ENCODE measurements at regions not wholly inside any gene's neighbourhood (a gene's known extent, or its start where the extent isn't known, plus 50 kb on each side); places are given as distances from the start of the nearest gene placed in this dataset.

DNA sequence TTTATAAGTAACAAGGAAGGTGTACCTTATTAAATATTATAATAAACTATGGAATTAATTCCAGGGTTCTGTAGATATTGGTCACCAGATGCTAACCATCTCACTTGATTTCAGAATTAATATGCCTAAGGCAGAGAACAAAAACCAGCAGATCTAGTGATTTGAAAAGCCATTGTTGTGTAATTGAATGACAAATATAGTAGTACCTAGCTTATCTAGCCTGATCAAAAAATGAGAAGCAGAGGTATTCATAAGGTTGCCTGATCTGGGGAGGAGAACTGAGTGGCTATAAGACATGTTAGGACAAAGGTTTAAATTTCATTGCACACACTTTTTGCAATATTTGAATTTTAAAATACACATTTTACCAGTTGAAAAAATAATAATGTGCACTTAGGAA lies 132.0 kb upstream of the UBE2E3 start:
- CTCF ChIA-PET, result no interaction called here
- POLR2A ChIA-PET, result interaction anchor here (0.6 kb wide), 1 partner anchor 131 kb away, joined by 3 read pairs; no protein-coding TSS in a partner anchor
- DNase-seq (ENCODE audit: low read depth, low spot score), result no peak
- no peak overlapping the region for H3K4me3 ChIP-seq (ENCODE audit: low read depth, low read length)
- TF ChIP-seq, protein P1, sequence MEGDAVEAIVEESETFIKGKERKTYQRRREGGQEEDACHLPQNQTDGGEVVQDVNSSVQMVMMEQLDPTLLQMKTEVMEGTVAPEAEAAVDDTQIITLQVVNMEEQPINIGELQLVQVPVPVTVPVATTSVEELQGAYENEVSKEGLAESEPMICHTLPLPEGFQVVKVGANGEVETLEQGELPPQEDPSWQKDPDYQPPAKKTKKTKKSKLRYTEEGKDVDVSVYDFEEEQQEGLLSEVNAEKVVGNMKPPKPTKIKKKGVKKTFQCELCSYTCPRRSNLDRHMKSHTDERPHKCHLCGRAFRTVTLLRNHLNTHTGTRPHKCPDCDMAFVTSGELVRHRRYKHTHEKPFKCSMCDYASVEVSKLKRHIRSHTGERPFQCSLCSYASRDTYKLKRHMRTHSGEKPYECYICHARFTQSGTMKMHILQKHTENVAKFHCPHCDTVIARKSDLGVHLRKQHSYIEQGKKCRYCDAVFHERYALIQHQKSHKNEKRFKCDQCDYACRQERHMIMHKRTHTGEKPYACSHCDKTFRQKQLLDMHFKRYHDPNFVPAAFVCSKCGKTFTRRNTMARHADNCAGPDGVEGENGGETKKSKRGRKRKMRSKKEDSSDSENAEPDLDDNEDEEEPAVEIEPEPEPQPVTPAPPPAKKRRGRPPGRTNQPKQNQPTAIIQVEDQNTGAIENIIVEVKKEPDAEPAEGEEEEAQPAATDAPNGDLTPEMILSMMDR (IDR thresholded peaks at IDR 0.05; ENCODE audit: insufficient read depth, low read length, missing control alignments), result no peak

DNA sequence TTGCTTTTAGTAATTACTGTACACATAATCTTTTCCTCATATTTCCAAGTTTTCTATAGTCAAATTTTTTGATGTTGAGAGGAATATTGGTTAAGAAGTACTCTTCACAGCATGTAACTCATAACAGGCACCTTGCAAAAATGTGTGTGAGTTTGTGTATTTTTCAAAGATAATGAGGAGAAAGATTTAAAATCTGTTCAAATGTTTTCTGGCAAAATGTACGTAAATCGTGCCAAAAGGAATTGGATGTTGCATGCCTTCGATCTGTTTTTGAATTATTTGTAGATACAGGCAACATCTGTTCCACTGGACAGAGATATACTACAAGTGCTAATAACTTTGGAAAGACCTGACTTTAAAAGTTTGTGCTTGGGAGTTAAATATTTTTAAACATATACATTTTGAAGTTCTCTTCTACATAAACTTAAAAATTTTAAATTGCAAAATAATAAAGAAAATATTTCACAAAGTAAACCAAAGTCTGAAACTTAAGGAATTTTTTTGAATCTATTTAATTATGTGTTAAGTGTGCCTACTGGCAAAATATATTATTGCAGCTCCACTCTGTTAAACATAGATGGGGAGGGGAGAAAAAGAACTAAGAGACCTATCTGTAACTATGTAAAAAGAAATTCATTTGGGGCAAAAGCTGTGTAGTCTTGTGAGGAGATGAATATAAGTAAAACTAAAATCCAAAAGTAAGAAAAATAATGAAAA lies 133.5 kb upstream of the UBE2E3 start:
- POLR2A ChIA-PET, result no interaction called here
- CTCF ChIA-PET, result no interaction called here
- H3K4me3 ChIP-seq (ENCODE audit: low read depth, low read length), result no peak overlapping the region
- DNase-seq (ENCODE audit: low read depth, low spot score), result no peak
- TF ChIP-seq, protein P1 (IDR thresholded peaks at IDR 0.05; ENCODE audit: insufficient read depth, low read length, missing control alignments), result no peak

DNA sequence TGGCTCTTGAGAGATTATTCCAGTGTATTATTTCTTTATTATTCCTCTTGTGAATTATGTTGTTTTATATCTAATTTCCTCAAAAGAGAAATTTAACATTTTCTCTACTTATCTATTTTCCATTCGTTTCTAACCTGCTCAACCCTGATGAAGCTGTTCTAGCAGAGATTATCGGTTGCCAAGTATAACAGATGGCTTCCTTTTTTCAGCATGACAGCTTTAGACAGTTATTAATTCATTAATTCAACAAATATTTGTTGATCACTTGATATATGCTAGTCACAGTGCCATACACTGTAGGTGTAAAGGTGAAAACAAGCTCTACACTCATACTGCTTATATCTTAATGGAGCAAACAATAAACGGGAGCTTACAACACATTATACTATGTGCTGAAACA lies 137.9 kb upstream of the UBE2E3 start:
- TF ChIP-seq, protein P1 (IDR thresholded peaks at IDR 0.05; ENCODE audit: insufficient read depth, low read length, missing control alignments), result no peak
- CTCF ChIA-PET, result no interaction called here
- no peak overlapping the region for H3K4me3 ChIP-seq (ENCODE audit: low read depth, low read length)
- no peak for DNase-seq (ENCODE audit: low read depth, low spot score)
- POLR2A ChIA-PET, result no interaction called here

- DNase-seq (ENCODE audit: low read depth, low spot score), result no peak
- CTCF ChIA-PET, result no interaction called here
- no peak overlapping the region for H3K4me3 ChIP-seq (ENCODE audit: low read depth, low read length)
- POLR2A ChIA-PET, result no interaction called here
- TF ChIP-seq, protein P1 (IDR thresholded peaks at IDR 0.05; ENCODE audit: insufficient read depth, low read length, missing control alignments), result no peak
Measured at GRCh38 chr2:180840641-180841040, 139.8 kb upstream of the UBE2E3 start.

- POLR2A ChIA-PET, result no interaction called here
- CTCF ChIA-PET, result no interaction called here
- TF ChIP-seq, protein P1 (IDR thresholded peaks at IDR 0.05; ENCODE audit: insufficient read depth, low read length, missing control alignments), result no peak
- DNase-seq (ENCODE audit: low read depth, low spot score), result no peak
- H3K4me3 ChIP-seq (ENCODE audit: low read depth, low read length), result no peak overlapping the region
Measured at GRCh38 chr2:180829836-180830235, 150.6 kb upstream of the UBE2E3 start.

- CTCF ChIA-PET, result no interaction called here
- TF ChIP-seq, protein P1 (IDR thresholded peaks at IDR 0.05; ENCODE audit: insufficient read depth, low read length, missing control alignments), result no peak
- DNase-seq (ENCODE audit: low read depth, low spot score), result no peak
- POLR2A ChIA-PET, result no interaction called here
- H3K4me3 ChIP-seq (ENCODE audit: low read depth, low read length), result no peak overlapping the region
Measured at GRCh38 chr2:180829261-180829660, 151.1 kb upstream of the UBE2E3 start.
